Keratinocyte (primary cell): ENCODE measurements at regions not wholly inside any gene's neighbourhood (a gene's known extent, or its start where the extent isn't known, plus 50 kb on each side); places are given as distances from the start of the nearest gene placed in this dataset.

ENCODE experiments used
- DNase-seq: peaks from one replicate; pipeline ENCODE4 v3.0.0-alpha.2; 2011; ENCODE audit warnings: low read depth, missing footprints, low spot score
- FAIRE-seq: peaks from 2 replicates; lab custom pipeline; 2011; peaks lifted over from hg19 to GRCh38; lab: Jason Lieb, UNC
- H2AFZ ChIP-seq: 2 replicates; pipeline ENCODE4 v1.6.0; 2012; ENCODE audit warnings: low read length, control low read depth, inconsistent platforms; ENCODE audit not compliant: control insufficient read depth
- H3K27ac ChIP-seq: 2 replicates; pipeline ENCODE4 v1.5.1; 2011; ENCODE audit warnings: low read length; ENCODE audit not compliant: control insufficient read depth, insufficient read depth
- H3K27me3 ChIP-seq: 3 replicates; pipeline ENCODE4 v1.6.0; 2011; ENCODE audit warnings: low read length; ENCODE audit not compliant: control insufficient read depth, insufficient read depth; ENCODE audit errors: extremely low read depth
- H3K36me3 ChIP-seq, 2 experiments: 2 replicates in 1 of 2; 3 replicates in 1 of 2; pipeline ENCODE4 v1.5.1; 2011; ENCODE audit warnings: low read length in 2 of 2, mild to moderate bottlenecking in 1 of 2; ENCODE audit not compliant: control insufficient read depth in 2 of 2, insufficient read depth in 2 of 2; ENCODE audit errors: extremely low read depth in 1 of 2
- H3K4me1 ChIP-seq: 3 replicates; pipeline ENCODE4 v1.5.1; 2011; ENCODE audit warnings: low read length; ENCODE audit not compliant: control insufficient read depth, insufficient read depth; ENCODE audit errors: extremely low read depth
- H3K4me2 ChIP-seq: 3 replicates; pipeline ENCODE4 v1.6.0; 2011; ENCODE audit warnings: low read depth, low read length; ENCODE audit not compliant: control insufficient read depth, insufficient read depth; ENCODE audit errors: extremely low read depth
- H3K4me3 ChIP-seq, 3 experiments: fragments of 200-600 bp in 1 of 3; sonication (generic) in 1 of 3; 2 replicates in 2 of 3; 3 replicates in 1 of 3; pipeline ENCODE4 v1.5.1; 2011 to 2016; ENCODE audit warnings: low read length in 3 of 3, mild to moderate bottlenecking in 3 of 3, control low read depth in 2 of 3, inconsistent platforms in 1 of 3, low read depth in 1 of 3, mixed read lengths in 1 of 3, mixed run types in 1 of 3, moderate library complexity in 1 of 3; ENCODE audit not compliant: control insufficient read depth in 2 of 3, insufficient read depth in 2 of 3; ENCODE audit errors: extremely low read depth in 1 of 3
- H3K79me2 ChIP-seq: 2 replicates; pipeline ENCODE4 v1.6.0; 2012; ENCODE audit warnings: low read length; ENCODE audit not compliant: control insufficient read depth, insufficient read depth
- H3K9ac ChIP-seq: 3 replicates; pipeline ENCODE4 v1.6.0; 2011; ENCODE audit warnings: low read length; ENCODE audit not compliant: control insufficient read depth, insufficient read depth; ENCODE audit errors: extremely low read depth
- H3K9me1 ChIP-seq: 3 replicates; pipeline ENCODE4 v1.6.0; 2011; ENCODE audit warnings: low read length; ENCODE audit not compliant: control insufficient read depth, insufficient read depth; ENCODE audit errors: extremely low read depth
- H3K9me3 ChIP-seq: 2 replicates; pipeline ENCODE4 v1.5.1; 2012; ENCODE audit warnings: low read depth, low read length; ENCODE audit not compliant: control insufficient read depth
- H4K20me1 ChIP-seq: 3 replicates; pipeline ENCODE4 v1.6.0; 2011; ENCODE audit warnings: low read length; ENCODE audit not compliant: control insufficient read depth, insufficient read depth; ENCODE audit errors: extremely low read depth
- CTCF ChIP-seq, 3 experiments: IDR thresholded peaks in 1 of 3; conservative IDR thresholded peaks in 1 of 3; optimal IDR thresholded peaks in 1 of 3; 2 replicates in 2 of 3; 3 replicates in 1 of 3; pipeline versions ENCODE3 to v1.5.1; 2011; ENCODE audit warnings: low read length in 3 of 3, mild to moderate bottlenecking in 3 of 3, moderate library complexity in 2 of 3, control low read depth in 1 of 3, inconsistent platforms in 1 of 3; ENCODE audit not compliant: insufficient read depth in 2 of 3; ENCODE audit errors: extremely low read depth in 1 of 3
- EZH2 ChIP-seq: IDR thresholded peaks from one replicate; pipeline ENCODE4 v1.6.1; 2012; ENCODE audit warnings: inconsistent platforms, mild to moderate bottlenecking, low read length, moderate library complexity
- dilution Hi-C: fragments of 300-500 bp; cut with MboI; formaldehyde crosslinking; loops from one replicate; pipeline ENCODE4 v1.7.0; 2020; ENCODE audit warnings: low sequenced_read_pairs; ENCODE audit not compliant: extremely low pct_ligation_motif_present

GRCh38 chr9:26413611-26414010, 479.0 kb downstream of the CAAP1 start:
- Histone ChIP-seq H3K4me3 (no peak overlapping the region), H3K4me2 (no peak overlapping the region), H3K79me2 (no peaks in the 10 kb centered on the region), H3K4me1 (no peaks in the 10 kb centered on the region), H3K36me3 (no peaks in the 10 kb centered on the region), H3K9me3 (no peaks in the 10 kb centered on the region), H3K27ac (no peak overlapping the region), H2AFZ (no peak overlapping the region), H4K20me1 (no peaks in the 10 kb centered on the region), H3K9ac (no peak overlapping the region), H3K27me3 (no peaks in the 10 kb centered on the region), H3K9me1 (no peaks in the 10 kb centered on the region)
- TF ChIP-seq EZH2 (no peak), CTCF (optimal IDR thresholded peaks at IDR 0.05 in 1 of 3, IDR thresholded peaks at IDR 0.05 in 1 of 3, conservative IDR thresholded peaks at IDR 0.05 in 1 of 3; ENCODE audit: extremely low read depth in 1 of 3, insufficient read depth in 2 of 3, low read length in 3 of 3) (no peak)
- no peak for FAIRE-seq
- dilution Hi-C loops, result no loop called here
- DNase-seq, result no peak

GRCh38 chr9:26412446-26412845, 480.2 kb downstream of the CAAP1 start:
- H3K9ac ChIP-seq, result no peak overlapping the region
- no peaks in the 10 kb centered on the region for H3K36me3 ChIP-seq
- no peaks in the 10 kb centered on the region for H4K20me1 ChIP-seq
- no peak overlapping the region for H3K4me2 ChIP-seq
- H3K27ac ChIP-seq, result no peak overlapping the region
- no peaks in the 10 kb centered on the region for H3K9me3 ChIP-seq
- FAIRE-seq, result no peak
- dilution Hi-C loops, result no loop called here
- no peaks in the 10 kb centered on the region for H3K4me1 ChIP-seq
- no peak for TF ChIP-seq CTCF (optimal IDR thresholded peaks at IDR 0.05 in 1 of 3, IDR thresholded peaks at IDR 0.05 in 1 of 3, conservative IDR thresholded peaks at IDR 0.05 in 1 of 3; ENCODE audit: extremely low read depth in 1 of 3, insufficient read depth in 2 of 3, low read length in 3 of 3)
- no peak for TF ChIP-seq EZH2
- H2AFZ ChIP-seq, result no peak overlapping the region
- H3K9me1 ChIP-seq, result no peaks in the 10 kb centered on the region
- H3K27me3 ChIP-seq, result no peaks in the 10 kb centered on the region
- DNase-seq, result no peak
- H3K4me3 ChIP-seq, result no peak overlapping the region
- no peaks in the 10 kb centered on the region for H3K79me2 ChIP-seq
